NCI-H2029 (cell line): ENCODE measurements at regions not wholly inside any gene's neighbourhood (a gene's known extent, or its start where the extent isn't known, plus 50 kb on each side); places are given as distances from the start of the nearest gene placed in this dataset.

Source experiments
- DNase-seq: peaks from one replicate; lab custom pipeline; 2025; lab: John Stamatoyannopoulos, UW

DNA sequence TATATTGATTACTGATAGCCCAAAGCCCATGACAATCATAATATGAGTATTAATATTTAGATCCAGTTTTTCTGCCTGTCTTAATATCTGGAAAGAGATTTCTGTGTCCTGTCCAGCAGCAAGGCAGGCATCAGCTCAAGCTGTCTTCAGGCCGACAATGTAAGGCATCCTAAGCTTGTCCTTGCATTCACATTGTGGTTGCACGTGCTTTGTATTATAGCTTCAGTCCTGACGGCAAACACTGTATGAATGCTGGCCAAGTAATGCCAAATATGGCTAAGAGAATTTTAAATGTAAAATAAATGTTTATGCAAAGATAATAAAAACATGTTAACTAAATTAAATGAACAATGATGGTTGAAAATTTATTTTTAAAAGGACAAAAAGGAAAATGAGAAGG is 255.7 kb upstream of the RPS6KA3 start:
- DNase-seq = no peak

DNA sequence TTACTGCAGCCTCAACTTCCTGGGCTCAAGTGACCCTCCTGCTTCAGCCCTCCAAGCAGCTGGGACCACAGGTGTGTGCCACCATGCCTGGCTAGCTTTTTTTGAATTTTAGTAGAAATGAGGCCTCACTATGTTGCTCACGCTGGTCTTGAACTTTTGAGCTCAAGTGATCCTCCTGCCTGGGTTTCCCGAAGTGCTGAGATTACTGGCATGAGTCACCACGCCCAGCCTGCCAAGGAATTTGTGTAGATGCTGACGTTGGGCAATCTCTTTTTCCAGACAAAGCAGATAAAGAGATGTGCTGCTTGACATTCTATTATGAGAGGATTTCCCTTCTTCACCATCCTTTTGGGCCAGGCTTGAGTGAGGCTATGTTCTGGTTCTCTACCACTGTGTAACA is 254.5 kb upstream of the RPS6KA3 start:
- no peak for DNase-seq

DNA sequence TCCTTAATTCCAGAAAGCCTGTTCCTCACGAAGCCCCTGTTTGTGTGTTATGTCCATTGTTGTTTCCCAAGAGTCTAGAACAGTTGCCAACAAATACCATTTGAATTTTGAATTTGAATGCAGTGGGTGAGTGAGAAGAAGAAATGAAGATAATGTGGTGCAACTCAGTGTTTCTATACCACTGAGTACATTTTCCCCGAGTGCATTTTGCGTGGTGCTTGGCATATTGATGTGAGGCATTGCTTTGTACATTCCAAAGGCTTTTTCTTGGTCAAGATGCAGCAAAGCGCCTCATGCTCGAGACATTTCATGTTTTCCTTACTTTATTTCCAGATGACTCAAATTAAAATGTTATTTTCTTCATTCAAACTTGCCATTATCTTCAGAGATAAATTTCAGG is 253.1 kb upstream of the RPS6KA3 start:
- no peak for DNase-seq

DNA sequence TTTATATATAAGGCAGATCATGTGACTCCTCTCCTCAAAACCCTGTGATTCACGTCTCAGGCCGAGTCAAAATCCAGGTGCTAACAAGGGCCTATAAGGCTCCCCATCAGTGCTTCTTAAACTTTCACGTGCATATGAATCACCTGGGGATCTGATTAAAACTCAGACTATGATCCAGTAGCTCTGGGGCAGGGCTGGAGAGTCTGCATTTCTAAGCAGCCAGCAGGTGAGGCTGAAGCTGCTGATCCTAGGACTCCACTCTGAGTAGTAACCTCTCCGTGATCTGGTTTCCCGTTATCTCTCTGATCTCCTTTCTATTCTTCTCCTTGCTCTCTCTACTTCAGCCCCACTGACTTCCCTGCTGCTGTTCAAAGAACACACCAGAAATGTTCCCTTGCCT is 252.4 kb upstream of the RPS6KA3 start:
- no peak for DNase-seq

DNA sequence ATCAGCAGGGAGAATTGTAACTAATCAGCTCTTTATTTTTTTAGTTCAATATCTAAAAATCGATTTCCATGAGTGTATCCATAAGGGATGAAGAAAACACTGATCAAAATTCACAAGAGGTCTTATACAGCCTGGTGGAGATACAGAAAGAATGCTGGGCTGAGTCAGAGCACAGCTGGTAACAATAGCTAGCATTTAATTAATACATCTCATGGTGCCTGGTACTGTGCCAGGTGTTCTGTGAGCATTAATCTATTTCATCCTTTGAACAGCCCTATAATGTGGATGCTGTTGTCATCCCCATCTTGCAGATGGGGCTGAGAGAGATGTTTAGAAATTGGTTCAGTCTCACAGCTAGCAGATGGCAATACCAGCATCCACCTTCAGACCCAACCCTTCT is 250.9 kb upstream of the RPS6KA3 start:
- DNase-seq = no peak

DNA sequence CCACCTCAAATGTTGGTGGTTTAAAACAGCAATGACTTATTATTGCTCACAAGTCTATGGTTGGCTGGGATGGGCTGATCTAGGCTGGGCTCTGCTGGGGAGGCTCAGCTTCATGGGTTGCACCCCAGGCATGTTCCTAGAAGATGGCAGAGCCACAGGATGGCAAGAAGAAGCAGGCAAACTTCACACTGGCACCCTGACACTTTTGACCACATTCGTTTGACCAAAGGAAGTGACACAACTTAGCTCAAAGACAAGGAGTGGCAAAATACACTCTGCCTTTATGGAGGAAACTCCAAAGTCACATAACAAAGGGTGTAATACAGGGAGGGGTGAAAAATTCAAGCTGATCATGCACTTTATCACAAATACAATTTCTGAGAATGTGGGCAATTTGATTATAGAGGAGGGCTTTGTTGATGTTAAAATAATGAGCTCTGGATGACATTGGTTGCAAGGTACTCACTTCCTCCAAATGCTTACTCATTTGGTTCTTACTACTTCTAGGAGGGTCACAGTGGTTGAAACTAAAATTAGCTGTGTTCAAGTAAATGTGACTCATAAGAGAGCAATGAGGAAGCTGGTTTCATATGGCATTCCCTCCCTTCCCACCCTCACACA is 249.2 kb upstream of the RPS6KA3 start:
- peak; percentile 35 for DNase-seq

DNA sequence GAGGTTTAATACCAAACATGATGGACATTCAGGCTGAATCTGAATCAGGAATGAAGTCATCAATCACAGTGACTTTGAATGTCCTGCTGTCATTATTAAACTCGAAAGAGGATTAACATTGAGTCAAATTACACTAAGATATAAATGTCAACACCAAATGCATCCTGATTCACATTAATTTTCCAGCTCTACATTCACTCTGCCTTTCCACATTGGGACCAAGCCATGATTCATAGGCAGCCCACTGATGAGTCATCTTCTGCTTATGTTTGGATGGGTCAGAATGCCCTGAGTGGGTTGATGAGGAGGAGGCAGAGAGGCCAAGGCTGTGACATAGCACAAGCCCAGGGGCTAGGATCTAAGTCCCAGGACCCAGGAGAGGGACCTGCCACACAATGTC is 247.6 kb upstream of the RPS6KA3 start:
- no peak for DNase-seq

DNA sequence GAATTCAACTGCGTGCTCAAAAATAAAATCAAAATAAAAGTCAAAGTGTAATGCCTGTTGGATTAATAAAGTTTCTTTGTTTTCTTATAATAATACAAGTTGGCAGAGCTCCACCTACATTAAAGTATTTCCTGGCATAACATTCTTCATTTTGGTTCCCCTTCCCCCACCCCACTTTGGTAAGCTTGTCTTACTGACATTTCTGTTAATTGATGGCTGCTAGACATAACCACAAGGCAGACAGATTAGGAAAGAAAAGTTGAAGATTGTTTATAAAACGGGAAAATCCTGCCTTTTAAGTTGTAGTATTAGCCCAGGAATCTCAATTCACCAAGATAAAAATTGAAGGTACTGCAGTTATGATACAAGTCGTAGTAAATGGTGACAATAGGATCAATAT is 246.5 kb upstream of the RPS6KA3 start:
- DNase-seq = no peak

DNA sequence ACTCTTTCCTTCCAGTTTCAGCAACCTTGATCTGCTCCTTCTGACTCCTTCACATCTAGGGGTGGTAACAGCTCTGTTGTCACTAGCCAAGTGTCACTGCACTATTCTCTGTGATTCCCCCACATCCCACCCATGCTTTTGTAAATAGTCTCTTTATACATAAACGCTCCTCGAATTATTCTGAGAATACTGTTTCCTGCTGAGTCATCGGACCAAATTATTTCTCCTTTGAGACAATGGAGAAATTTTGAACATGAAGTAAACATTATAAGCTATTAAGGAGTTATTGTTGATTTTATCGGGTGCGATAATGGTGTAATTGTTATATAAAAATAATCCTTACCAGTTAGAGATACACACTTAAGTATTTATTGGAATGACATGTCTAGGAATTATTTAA is 245.1 kb upstream of the RPS6KA3 start:
- no peak for DNase-seq

DNA sequence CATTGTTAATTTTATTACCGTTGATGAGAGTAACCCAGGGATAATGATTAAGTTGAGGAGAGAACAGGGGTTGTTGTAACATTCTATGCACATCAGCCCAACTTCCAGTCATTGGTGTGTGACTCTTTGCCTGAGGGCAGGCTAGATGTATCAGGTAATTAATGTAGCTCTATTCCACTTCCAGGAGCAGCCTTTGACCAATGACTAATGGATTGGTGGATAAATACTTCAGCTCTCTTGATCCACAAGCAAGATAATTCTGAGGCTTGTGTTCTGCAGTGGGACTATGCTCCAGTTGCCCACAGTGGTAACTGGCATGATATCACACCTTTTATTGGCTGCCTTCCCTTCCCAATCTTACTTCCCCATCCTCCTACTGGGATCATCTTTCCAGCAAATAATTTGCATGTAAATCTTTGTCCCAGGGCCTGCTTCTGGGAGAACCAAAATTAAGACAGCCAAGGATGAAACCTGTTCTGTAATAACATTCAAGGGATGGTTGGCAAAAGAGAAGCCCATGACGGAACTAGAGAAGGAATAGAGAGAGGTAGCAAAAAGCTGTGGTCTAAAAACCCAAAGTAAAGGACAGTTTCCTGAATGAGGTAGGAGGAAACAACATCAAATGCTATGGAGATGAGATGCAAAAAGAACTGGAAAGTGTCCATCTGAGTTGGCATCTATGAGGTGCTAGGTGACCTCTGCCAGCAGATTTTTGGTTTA is 241.4 kb upstream of the RPS6KA3 start:
- no peak for DNase-seq

DNA sequence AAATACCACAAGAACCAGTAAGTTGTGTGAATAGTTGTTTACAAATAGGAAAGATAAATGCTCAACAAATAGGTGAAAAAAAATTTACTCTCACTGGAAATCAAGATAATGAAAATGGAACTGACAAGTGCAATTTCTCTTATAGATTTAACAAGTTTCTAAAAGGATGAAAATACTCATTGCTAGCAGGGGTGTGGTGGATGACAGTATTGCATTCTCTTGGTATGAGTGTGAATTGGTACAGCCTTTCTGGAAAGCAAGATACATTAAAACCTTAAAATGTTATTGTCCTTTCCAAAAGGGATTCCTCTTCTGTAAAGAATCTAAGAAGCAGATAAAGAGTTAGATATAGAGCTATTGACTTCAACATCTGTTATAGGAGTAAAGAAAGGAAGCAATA is 240.0 kb upstream of the RPS6KA3 start:
- no peak for DNase-seq

DNA sequence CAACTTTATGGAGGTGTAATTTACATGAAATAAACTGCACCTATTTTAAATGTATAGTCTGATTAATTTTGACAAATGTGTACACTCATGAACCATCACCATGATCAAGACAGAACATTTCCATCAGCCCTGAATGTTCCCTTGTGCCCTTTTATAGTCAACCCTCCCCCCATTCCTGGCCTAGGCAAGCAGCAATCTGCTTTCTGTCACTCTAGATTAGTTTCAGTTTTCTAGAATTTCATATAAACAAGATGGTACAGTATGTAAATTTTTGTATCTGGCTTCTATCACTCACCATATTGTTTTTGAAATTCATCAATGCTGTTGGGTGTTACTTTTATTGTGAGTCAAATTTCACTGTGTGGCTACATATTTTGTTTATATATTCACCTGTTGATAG is 234.2 kb upstream of the RPS6KA3 start:
- no peak for DNase-seq

DNA sequence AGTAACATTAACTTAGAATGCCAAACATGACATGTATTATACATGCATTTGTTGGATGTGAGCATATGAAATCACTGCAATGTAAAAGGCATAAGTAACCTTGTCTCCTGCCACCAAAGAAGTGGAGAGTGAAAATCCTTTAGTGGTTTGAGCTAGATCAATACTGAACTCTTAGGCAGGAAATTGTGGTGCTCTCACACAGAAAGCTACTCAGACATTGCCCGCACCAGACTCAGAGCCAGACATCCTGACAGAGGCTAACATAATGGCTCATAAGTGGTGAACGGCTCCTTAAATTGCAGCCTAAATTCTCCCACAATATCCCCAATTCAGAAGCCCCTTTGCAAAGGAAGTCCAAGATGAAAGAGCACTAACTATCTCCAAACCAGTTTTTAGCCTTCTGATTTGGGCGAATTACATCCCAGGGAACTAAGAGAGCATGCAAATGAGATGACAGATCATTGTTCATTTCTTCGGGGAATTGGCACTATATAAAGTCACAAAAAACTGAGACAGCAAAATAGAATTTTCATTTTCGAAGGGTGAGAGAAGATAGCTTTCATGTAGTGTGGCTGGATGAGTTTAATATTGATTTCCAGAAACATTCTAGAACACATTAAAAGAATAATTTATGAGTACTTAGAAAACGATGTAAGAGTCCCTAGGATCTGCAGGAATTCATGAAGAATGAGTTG is 233.6 kb upstream of the RPS6KA3 start:
- no peak for DNase-seq

DNA sequence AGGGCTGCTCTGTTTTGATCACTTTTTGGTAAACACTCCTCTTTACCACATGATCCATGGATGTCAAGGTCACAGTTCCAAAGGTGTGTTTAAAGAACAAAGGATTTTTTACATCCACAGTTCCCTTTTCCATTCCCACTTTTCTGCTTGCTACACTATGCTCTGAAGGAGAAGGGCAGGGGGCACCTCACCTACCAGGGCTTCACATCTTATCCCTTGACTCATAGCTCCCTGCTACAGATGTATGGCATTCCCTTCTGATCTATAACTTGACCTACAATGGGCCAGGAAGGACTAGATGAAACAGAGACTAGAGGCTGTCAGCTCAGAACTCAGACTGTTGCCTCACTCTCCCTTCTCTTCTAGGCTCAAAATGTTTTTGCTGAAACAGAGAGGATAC is 233.1 kb upstream of the RPS6KA3 start:
- DNase-seq = no peak

DNA sequence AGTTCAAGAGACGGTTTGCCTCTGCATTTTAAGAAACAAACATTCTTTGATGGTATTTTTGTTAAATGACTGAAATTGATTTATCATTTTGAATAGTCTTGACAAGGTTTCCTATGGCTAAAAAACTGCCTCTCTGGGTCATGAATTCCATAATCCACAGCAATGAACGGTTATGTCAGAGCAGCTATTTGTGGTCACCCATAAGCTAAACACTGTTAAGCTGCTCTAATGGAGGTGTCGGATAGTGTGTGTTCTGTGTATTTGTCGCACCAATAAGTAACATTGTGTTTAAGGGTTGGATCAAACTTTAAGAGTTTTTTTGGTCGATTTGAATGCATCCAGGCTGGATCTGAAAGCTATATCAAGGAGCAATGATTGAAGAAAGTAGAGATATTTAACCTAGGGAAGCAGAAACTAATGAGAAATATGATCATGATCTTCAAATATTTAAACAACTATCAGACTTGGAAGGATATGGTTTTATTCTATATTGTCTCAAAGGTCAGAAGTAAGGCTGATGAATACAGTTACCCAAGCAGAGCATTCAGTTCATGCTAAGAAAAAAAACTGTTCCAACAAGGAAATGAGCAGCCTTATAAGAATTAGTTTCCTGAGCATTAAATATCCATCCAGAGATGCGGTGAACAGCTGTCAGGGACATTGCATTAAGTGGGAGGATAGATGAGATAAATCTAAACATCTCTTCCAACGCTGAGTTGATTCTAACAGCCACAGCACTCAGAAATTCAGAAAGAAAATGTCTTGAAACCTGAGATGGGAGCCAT is 232.3 kb upstream of the RPS6KA3 start:
- no peak for DNase-seq

DNA sequence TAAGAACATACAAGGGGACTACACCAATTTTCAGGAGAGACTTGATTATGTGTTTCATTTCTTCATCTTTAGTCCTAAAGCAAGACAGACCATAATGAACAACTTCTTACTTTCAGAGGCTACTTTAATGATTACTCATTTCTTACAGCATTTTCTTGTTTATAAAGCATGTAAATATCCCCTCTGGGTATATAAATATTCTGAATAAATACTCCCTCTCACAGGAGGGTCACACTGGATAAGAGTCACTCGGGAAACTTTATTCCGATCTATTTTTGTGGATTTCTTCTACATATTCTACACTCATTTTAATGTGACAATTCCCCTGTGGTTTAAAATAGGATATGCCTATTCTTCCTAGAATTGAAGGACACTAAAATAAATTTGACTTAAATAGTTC is 228.9 kb upstream of the RPS6KA3 start:
- DNase-seq = no peak

DNA sequence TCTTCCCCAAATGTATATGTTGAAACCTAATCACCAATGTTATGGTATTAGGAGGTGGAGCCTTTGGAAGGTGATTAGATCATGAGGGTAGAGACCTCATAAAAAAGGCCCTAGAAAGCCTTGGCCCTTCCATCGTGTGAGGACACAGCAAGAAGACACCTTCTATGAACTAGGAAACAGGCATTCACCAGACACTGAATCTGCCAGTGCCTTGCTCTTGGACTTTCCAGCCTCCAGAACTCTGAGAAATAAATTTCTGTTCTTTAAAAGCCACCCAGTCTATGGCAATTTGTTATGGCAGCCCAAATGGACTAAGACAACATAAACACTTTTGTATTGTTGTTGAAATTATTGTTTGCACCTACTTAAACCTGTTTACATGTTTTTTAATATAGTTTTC is 221.8 kb upstream of the RPS6KA3 start:
- DNase-seq = no peak

DNA sequence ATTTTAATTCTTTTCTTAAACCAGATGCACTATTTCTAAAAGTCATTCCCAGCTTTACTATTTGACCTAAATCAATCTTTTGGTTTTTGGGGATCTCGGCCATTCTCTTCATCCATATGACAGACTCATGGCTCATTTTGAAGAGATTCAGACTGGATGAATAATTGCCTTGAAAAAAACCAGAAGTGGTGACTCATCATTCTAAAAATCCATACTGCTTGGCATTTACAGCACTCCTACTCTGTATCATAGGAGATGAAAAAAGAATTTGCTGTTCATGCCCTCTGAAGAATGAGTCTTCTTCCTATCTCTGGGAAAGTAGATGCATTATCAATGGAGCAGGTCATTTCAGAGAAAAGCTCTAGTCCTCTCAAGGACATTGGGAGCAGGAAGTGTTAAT is 220.5 kb upstream of the RPS6KA3 start:
- no peak for DNase-seq

DNA sequence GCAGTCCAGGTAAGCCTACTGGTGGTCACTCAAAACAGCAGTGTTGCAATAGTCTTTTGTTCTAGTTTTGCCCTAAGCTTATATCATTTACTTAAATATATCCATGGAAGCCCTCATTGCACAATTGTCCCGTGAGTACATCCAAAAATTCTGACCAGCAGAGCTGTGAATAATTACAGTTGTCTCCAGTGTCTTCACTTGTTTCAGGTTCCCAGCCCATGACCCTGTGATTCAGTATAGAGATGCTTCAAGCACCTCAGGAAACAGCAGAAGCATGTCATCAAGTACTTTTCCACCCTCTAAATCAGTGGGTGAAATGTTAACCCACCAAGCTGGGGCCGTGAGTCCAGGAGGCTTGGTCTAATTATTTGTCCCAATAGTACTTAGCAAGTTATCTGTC is 214.9 kb upstream of the RPS6KA3 start:
- DNase-seq = no peak

DNA sequence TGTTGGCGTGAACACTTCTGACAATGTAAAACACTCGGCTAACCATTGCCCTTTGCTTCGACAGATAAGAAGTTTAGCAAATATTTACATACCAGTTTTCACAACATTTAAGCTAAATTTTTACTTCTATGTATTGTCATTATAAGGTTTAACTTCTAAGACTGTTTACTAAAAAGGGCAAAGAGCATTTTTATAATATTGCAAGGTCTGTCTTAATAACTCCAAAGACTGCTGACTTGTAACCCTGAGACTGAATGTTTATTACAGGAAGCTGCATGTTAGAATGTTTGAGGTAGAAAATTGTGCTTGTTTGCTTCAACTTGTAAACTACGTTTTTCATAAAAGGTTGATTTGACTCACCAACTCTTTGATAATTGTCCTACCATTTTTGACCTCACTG is 213.2 kb upstream of the RPS6KA3 start:
- DNase-seq = no peak

DNA sequence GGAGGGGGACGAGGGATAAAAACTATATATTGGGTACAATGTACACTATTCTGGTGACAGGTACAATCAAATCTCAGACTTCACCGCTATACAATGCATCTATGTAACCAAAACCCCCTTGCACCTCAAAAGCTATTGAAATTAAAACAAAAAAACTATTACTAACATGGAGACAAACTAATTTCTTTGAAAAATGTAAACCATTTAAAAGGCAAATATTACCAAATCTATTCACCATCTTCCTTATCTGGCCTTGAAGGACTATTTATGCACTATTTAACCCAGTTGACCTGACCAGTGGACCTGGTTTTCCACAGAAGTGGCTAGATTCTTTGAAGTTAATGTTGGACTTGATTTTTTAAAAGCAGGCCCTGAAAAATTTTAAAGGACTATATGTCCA is 212.3 kb upstream of the RPS6KA3 start:
- no peak for DNase-seq

DNA sequence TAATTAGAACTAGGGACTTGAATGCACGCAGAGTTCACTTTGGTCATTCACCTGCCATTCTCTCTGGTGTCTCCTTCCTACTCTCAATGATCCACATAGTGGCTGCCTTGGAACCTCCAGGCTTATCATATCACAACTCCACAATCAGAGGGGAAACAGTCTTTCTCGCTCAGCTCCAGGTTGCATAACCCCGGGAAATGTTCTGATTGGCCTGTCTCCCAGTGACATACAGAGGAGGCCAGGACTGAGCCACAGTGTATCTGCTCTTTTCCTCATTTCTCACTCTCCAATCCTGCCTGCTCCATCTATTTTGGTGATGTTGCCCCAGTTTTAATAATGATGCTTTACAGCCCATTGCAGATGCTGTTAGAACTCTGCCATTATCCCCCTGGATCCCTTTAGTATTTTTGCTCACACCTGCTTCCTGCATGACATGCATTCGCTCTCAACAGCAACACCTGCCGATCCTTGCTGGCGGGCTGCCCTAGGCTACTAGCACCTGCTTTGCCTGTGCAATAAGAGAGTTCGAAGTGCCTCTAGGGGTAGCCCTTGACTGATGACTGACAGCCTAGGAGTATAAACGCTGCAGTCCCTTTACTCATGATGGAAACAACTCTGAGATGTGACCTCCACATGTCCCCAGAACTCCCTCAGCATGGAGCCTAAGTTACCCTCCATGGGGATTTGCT is 211.3 kb upstream of the RPS6KA3 start:
- DNase-seq = peak; percentile 85
